Endothelial cell of umbilical vein (primary cell): ENCODE measurements at regions not wholly inside any gene's neighbourhood (a gene's known extent, or its start where the extent isn't known, plus 50 kb on each side); places are given as distances from the start of the nearest gene placed in this dataset.

Source experiments
- EZH2 ChIP-seq: IDR thresholded peaks from 2 replicates; pipeline ENCODE4 v1.6.1; 2012; ENCODE audit warnings: borderline replicate concordance, low read depth, mild to moderate bottlenecking, moderate library complexity, low read length, inconsistent platforms; ENCODE audit not compliant: severe bottlenecking
- FOS ChIP-seq: IDR thresholded peaks from 2 replicates; pipeline ENCODE4 v1.6.1; 2011; ENCODE audit warnings: mild to moderate bottlenecking, low read length, moderate library complexity, borderline replicate concordance; ENCODE audit not compliant: insufficient read depth
- GATA2 ChIP-seq: IDR thresholded peaks from 2 replicates; pipeline ENCODE4 v1.7.0; 2011; ENCODE audit warnings: low read depth, mild to moderate bottlenecking, moderate library complexity, mixed read lengths, low read length; ENCODE audit not compliant: insufficient read length, insufficient read depth
- JUN ChIP-seq: IDR thresholded peaks from 2 replicates; pipeline ENCODE4 v1.6.1; 2011; ENCODE audit warnings: borderline replicate concordance, low read depth; ENCODE audit not compliant: insufficient read length, insufficient read depth
- MAX ChIP-seq: IDR thresholded peaks from 2 replicates; pipeline ENCODE4 v1.6.1; 2011; ENCODE audit not compliant: insufficient read depth, insufficient read length
- POLR2A ChIP-seq: IDR thresholded peaks from 2 replicates; pipeline ENCODE4 v1.6.1; 2012; ENCODE audit warnings: low read depth, mild to moderate bottlenecking, control low read depth, low read length
- POLR2AphosphoS5 ChIP-seq: IDR thresholded peaks from 2 replicates; pipeline ENCODE4 v1.6.1; 2012; ENCODE audit warnings: low read depth, mild to moderate bottlenecking, control low read depth, low read length, moderate library complexity; ENCODE audit not compliant: insufficient read depth
- TF ChIP-seq, protein P1 (sequence below), 2 donors: IDR thresholded peaks; 1 replicate in 1 of 2; 2 replicates in 1 of 2; pipeline ENCODE4 v1.5.1; 2011; ENCODE audit warnings: low read length in 2 of 2, mild to moderate bottlenecking in 2 of 2, moderate library complexity in 2 of 2, control low read depth in 1 of 2, inconsistent platforms in 1 of 2, low read depth in 1 of 2; ENCODE audit not compliant: insufficient read depth in 1 of 2; ENCODE audit errors: extremely low read depth in 1 of 2

DNA sequence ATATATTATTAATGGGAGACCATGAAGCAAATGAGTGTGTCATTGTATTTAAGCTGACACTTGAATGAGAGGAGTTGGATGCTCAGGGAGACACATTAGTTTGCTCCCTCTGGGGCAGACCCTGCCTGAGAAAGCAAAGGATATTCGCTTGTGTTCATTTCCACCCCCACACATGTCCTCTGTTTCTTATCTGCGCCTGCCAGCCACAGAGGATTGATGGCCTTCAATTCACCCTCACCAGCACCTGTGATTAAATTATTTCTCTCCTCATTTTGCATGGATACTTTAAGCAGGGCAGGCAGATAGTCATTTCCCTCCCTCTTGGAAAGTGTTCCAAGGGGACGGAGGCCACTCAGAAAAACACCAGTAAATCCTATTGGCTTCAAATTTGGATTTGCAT lies 185.2 kb upstream of the GMDS start:
- TF ChIP-seq, protein P1, sequence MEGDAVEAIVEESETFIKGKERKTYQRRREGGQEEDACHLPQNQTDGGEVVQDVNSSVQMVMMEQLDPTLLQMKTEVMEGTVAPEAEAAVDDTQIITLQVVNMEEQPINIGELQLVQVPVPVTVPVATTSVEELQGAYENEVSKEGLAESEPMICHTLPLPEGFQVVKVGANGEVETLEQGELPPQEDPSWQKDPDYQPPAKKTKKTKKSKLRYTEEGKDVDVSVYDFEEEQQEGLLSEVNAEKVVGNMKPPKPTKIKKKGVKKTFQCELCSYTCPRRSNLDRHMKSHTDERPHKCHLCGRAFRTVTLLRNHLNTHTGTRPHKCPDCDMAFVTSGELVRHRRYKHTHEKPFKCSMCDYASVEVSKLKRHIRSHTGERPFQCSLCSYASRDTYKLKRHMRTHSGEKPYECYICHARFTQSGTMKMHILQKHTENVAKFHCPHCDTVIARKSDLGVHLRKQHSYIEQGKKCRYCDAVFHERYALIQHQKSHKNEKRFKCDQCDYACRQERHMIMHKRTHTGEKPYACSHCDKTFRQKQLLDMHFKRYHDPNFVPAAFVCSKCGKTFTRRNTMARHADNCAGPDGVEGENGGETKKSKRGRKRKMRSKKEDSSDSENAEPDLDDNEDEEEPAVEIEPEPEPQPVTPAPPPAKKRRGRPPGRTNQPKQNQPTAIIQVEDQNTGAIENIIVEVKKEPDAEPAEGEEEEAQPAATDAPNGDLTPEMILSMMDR (IDR thresholded peaks at IDR 0.05; ENCODE audit: extremely low read depth in 1 of 2, insufficient read depth in 1 of 2, low read depth in 1 of 2, low read length in 2 of 2): no peak
- TF ChIP-seq MAX (no peak), GATA2 (no peak), FOS (no peak), POLR2A (no peak), EZH2 (no peak), JUN (no peak), POLR2AphosphoS5 (no peak)
